ENCODE measurements at regions not wholly inside any gene's neighbourhood (a gene's known extent, or its start where the extent isn't known, plus 50 kb on each side); places are given as distances from the start of the nearest gene placed in this dataset.

GRCh38 chr4:75146223-75146622, 213.3 kb downstream of the PARM1 start:
- TF ChIP-seq POLR2AphosphoS5 (IDR thresholded peaks at IDR 0.05) (no peak), CTCF (IDR thresholded peaks at IDR 0.05 in 8 of 11, conservative IDR thresholded peaks at IDR 0.05 in 3 of 11) (no peak)
